Mesothelial cell of epicardium (in vitro differentiated cells): ENCODE measurements at regions not wholly inside any gene's neighbourhood (a gene's known extent, or its start where the extent isn't known, plus 50 kb on each side); places are given as distances from the start of the nearest gene placed in this dataset.

Experiments used
- DNase-seq, 2 experiments: peaks; one replicate each; pipeline ENCODE4 v3.0.0; 2021; ENCODE audit warnings: low spot score in 2 of 2; ENCODE audit not compliant: unreplicated experiment in 2 of 2
- H3K27ac Mint-ChIP-seq: 2 replicates; pipeline ENCODE4 v1.8.0; 2021; ENCODE audit warnings: mixed read lengths
- H3K27me3 Mint-ChIP-seq: 2 replicates; pipeline ENCODE4 v1.8.0; 2021; ENCODE audit warnings: low read depth, mixed read lengths
- H3K36me3 Mint-ChIP-seq: 2 replicates; pipeline ENCODE4 v1.8.0; 2021; ENCODE audit warnings: mixed read lengths
- H3K4me1 Mint-ChIP-seq: 2 replicates; pipeline ENCODE4 v1.8.0; 2021; ENCODE audit warnings: mixed read lengths
- H3K4me3 Mint-ChIP-seq: 2 replicates; pipeline ENCODE4 v1.8.0; 2021; ENCODE audit warnings: mild to moderate bottlenecking, moderate library complexity, mixed read lengths
- H3K9me3 Mint-ChIP-seq: 2 replicates; pipeline ENCODE4 v1.8.0; 2021; ENCODE audit warnings: mixed read lengths
- CTCF ChIP-seq: fragments of 200-600 bp; sonication (generic); IDR thresholded peaks from one replicate; pipeline ENCODE4 v1.5.0; 2021; ENCODE audit warnings: antibody characterized with exemption; ENCODE audit not compliant: unreplicated experiment

GRCh38 chr13:59343993-59344822 is 819.5 kb downstream of the DIAPH3 start:
- DNase-seq = no peak
- Mint-ChIP-seq H3K36me3 (no peaks in the 10 kb centered on the region), H3K27ac (no peak overlapping the region), H3K4me1 (peaks cover 17% of the 10 kb centered on the region), H3K9me3 (peaks cover 5% of the 10 kb centered on the region), H3K27me3 (no peaks in the 10 kb centered on the region), H3K4me3 (no peak overlapping the region)
- TF ChIP-seq CTCF = no peak

DNA sequence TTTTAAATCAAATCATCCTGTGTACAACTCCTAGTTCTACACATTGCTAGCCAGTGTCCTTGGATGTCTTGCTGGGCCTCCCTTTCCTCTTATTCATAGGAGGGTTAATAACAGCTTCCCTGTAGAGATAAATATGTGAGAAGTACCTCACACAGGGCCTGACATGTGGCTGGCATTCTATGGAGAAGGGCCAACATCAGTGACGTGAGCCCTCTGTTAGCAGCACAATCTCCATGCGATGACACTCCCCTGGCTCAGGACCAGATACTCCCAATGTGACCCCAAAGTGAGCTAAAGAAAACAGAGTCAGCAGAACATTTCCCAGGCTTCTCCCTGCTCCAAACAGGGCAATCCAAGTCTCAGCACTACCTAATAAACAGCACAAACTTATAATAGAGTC is 818.4 kb downstream of the DIAPH3 start:
- no peaks in the 10 kb centered on the region for H3K27me3 Mint-ChIP-seq
- H3K27ac Mint-ChIP-seq = no peak overlapping the region
- no peaks in the 10 kb centered on the region for H3K36me3 Mint-ChIP-seq
- no peak for DNase-seq
- H3K9me3 Mint-ChIP-seq = peaks cover 5% of the 10 kb centered on the region
- H3K4me3 Mint-ChIP-seq = no peak overlapping the region
- peaks cover 17% of the 10 kb centered on the region for H3K4me1 Mint-ChIP-seq
- no peak for TF ChIP-seq CTCF

DNA sequence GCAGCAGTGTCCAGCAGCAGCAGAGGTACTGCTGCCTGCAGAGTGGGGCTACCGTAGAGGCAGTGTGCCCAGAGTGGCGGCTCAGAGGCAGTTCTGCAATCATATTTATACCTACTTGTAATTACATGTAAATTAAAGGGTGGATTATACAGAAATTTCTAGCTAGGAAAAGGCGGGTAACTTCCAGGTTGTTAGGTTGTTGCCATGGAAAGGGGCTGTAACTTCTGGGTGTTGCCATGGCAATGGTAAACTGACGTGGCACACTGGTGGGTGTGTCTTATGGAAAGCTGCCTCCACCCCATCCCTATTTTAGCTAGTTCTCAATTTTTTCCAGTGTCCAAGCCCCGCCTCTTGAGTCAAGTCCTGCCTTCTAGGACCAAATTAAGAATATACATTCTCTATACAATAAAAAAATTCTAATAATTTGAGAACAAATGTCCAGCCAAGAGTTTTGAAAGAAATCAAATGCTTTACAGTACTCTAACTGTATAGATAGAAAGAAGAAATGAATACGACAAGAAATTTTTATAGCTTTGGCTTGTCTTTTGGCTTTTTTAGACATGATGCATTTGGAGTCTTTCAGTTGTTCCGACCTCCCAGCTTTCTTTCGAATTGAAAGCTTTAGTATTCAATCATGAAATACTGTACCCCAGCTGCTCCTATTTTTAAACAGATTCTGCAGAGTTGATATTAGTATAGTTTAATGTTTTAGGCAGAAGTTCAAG is 816.6 kb downstream of the DIAPH3 start:
- Mint-ChIP-seq H3K4me1 (peaks cover 17% of the 10 kb centered on the region), H3K36me3 (no peaks in the 10 kb centered on the region), H3K27me3 (no peaks in the 10 kb centered on the region), H3K9me3 (peaks cover 5% of the 10 kb centered on the region), H3K4me3 (no peak overlapping the region), H3K27ac (no peak overlapping the region)
- no peak for DNase-seq
- no peak for TF ChIP-seq CTCF

DNA sequence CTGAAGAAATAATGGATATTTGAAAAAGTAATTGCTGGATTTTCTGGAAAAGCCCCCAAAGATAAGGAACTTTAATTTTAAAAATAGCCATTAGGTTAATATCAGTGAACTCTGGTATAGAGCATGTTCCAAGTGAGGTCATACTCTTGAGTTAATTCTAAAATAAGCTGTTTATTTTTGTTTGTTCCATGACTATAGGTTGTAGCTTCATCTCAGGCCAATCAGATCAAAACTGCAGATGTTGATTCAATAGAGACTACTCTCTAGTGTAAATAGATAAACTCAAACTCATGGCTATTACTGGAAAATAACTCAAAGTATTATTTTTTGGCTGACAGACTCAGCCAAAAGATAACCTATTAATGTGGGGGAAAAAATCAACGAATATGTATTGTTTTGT is 815.1 kb downstream of the DIAPH3 start:
- Mint-ChIP-seq H3K4me1 (peaks cover 15% of the 10 kb centered on the region), H3K9me3 (peaks cover under 1% of the 10 kb centered on the region), H3K36me3 (no peaks in the 10 kb centered on the region), H3K27ac (no peak overlapping the region), H3K27me3 (no peaks in the 10 kb centered on the region), H3K4me3 (no peak overlapping the region)
- no peak for TF ChIP-seq CTCF
- DNase-seq = no peak

GRCh38 chr13:59352600-59352999 is 811.1 kb downstream of the DIAPH3 start:
- no peak for DNase-seq
- Mint-ChIP-seq H3K27ac (no peak overlapping the region), H3K36me3 (no peaks in the 10 kb centered on the region), H3K4me3 (no peak overlapping the region), H3K4me1 (peaks cover 14% of the 10 kb centered on the region), H3K9me3 (no peaks in the 10 kb centered on the region), H3K27me3 (no peaks in the 10 kb centered on the region)
- TF ChIP-seq CTCF = no peak
